ENCODE measurements at regions not wholly inside any gene's neighbourhood (a gene's known extent, or its start where the extent isn't known, plus 50 kb on each side); places are given as distances from the start of the nearest gene placed in this dataset.

GRCh38 chr4:162403932-162404331 lies 240.1 kb upstream of the FSTL5 start:
- Histone ChIP-seq H3K27ac (ENCODE audit: low read depth, low read length, poor library complexity, severe bottlenecking) (no peak overlapping the region), H3K27me3 (replicated peaks; ENCODE audit: insufficient read depth, low read depth, low read length, poor library complexity) (no peaks in the 10 kb centered on the region), H3K4me1 (ENCODE audit: insufficient read depth, low read length, poor library complexity, severe bottlenecking) (no peaks in the 10 kb centered on the region), H3K36me3 (ENCODE audit: insufficient read depth, low read length, poor library complexity, severe bottlenecking) (no peaks in the 10 kb centered on the region), H3K9me3 (ENCODE audit: low read depth, low read length, poor library complexity, severe bottlenecking) (no peaks in the 10 kb centered on the region), H3K4me3 (ENCODE audit: low read depth, low read length, poor library complexity, severe bottlenecking) (no peak overlapping the region)
- ChIA-PET POLR2A (ENCODE audit: low non-redundant PET) (no interaction called here), CTCF (no interaction called here)
- TF ChIP-seq EZH2 (IDR thresholded peaks at IDR 0.05; ENCODE audit: borderline replicate concordance, low read depth, low read length, poor library complexity, severe bottlenecking) (no peak), CTCF (conservative IDR thresholded peaks at IDR 0.05; ENCODE audit: low read depth, low read length) (no peak)
- no TSS peak for BruUV-seq (replicated peaks)
- intact Hi-C loops (cut with micrococcal nuclease; ENCODE audit: unreplicated experiment): no loop called here
- DNase-seq (ENCODE audit: low spot score): no peak

DNA sequence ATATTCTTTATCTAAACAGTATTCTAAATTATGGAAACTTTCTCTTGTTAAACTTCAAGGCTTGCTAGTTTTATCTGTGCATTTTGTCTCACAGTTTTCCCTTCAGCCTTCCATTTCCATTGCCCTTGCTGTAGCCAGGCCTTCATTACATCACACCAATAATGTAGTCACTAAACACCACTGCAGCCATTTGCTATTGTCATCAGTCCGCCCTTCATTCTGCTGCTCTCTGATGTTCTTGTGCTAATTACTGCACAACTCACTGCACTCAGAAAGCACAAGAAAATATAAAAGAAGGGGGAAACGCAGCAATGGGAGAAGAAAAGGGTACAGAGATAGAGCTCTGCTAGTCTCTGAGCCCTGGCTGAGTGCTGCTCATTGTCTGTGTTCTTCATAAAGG lies 239.6 kb upstream of the FSTL5 start:
- no peak overlapping the region for H3K4me3 ChIP-seq (ENCODE audit: low read depth, low read length, poor library complexity, severe bottlenecking)
- H3K36me3 ChIP-seq (ENCODE audit: insufficient read depth, low read length, poor library complexity, severe bottlenecking): no peaks in the 10 kb centered on the region
- H3K4me1 ChIP-seq (ENCODE audit: insufficient read depth, low read length, poor library complexity, severe bottlenecking): no peaks in the 10 kb centered on the region
- no TSS peak for BruUV-seq (replicated peaks)
- POLR2A ChIA-PET (ENCODE audit: low non-redundant PET): no interaction called here
- CTCF ChIA-PET: no interaction called here
- DNase-seq (ENCODE audit: low spot score): no peak
- no peaks in the 10 kb centered on the region for H3K27me3 ChIP-seq (replicated peaks; ENCODE audit: insufficient read depth, low read depth, low read length, poor library complexity)
- TF ChIP-seq EZH2 (IDR thresholded peaks at IDR 0.05; ENCODE audit: borderline replicate concordance, low read depth, low read length, poor library complexity, severe bottlenecking) (no peak), CTCF (conservative IDR thresholded peaks at IDR 0.05; ENCODE audit: low read depth, low read length) (no peak)
- no peaks in the 10 kb centered on the region for H3K9me3 ChIP-seq (ENCODE audit: low read depth, low read length, poor library complexity, severe bottlenecking)
- no peak overlapping the region for H3K27ac ChIP-seq (ENCODE audit: low read depth, low read length, poor library complexity, severe bottlenecking)
- intact Hi-C loops (cut with micrococcal nuclease; ENCODE audit: unreplicated experiment): no loop called here

DNA sequence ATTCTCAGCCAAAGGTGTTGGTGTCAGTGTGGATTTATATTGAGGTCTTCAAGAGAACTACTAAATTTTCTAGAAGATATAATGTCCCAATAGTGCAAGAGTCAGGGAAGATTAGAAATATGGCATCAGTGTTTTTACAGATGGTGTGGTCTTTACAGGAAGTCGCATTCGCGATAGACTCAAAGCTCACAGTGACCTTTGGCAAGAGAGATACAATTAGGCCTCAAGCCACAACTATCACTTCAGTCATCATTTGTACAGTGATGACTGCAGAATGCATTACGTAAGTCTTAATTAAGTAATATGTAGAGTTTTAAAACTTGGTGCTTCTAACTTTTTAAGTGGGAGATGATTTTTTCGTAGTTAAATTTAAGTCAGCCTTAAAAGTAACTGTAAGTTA lies 237.2 kb upstream of the FSTL5 start:
- no peak overlapping the region for H3K27ac ChIP-seq (ENCODE audit: low read depth, low read length, poor library complexity, severe bottlenecking)
- H3K4me1 ChIP-seq (ENCODE audit: insufficient read depth, low read length, poor library complexity, severe bottlenecking): no peaks in the 10 kb centered on the region
- intact Hi-C loops (cut with micrococcal nuclease; ENCODE audit: unreplicated experiment): no loop called here
- H3K36me3 ChIP-seq (ENCODE audit: insufficient read depth, low read length, poor library complexity, severe bottlenecking): no peaks in the 10 kb centered on the region
- ChIA-PET CTCF (no interaction called here), POLR2A (ENCODE audit: low non-redundant PET) (no interaction called here)
- BruUV-seq (replicated peaks): no TSS peak
- H3K27me3 ChIP-seq (replicated peaks; ENCODE audit: insufficient read depth, low read depth, low read length, poor library complexity): no peaks in the 10 kb centered on the region
- DNase-seq (ENCODE audit: low spot score): no peak
- H3K9me3 ChIP-seq (ENCODE audit: low read depth, low read length, poor library complexity, severe bottlenecking): no peaks in the 10 kb centered on the region
- TF ChIP-seq EZH2 (IDR thresholded peaks at IDR 0.05; ENCODE audit: borderline replicate concordance, low read depth, low read length, poor library complexity, severe bottlenecking) (no peak), CTCF (conservative IDR thresholded peaks at IDR 0.05; ENCODE audit: low read depth, low read length) (no peak)
- no peak overlapping the region for H3K4me3 ChIP-seq (ENCODE audit: low read depth, low read length, poor library complexity, severe bottlenecking)

All from A673 (cell line).